GM18858 (cell line): ENCODE measurements at regions not wholly inside any gene's neighbourhood (a gene's known extent, or its start where the extent isn't known, plus 50 kb on each side); places are given as distances from the start of the nearest gene placed in this dataset.

Source experiments
- ATAC-seq: cut with Tn5 transposase; IDR thresholded peaks from one replicate; pipeline ENCODE4 v1.9.1; 2021; ENCODE audit not compliant: unreplicated experiment

GRCh38 chr9:108681851-108682590 is 173.8 kb downstream of the ACTL7B start:
- no peak for ATAC-seq

GRCh38 chr9:108680946-108681345 is 174.8 kb downstream of the ACTL7B start:
- ATAC-seq, result no peak

- no peak for ATAC-seq
Observed at GRCh38 chr9:108677776-108678175, 178.0 kb downstream of the ACTL7B start.

GRCh38 chr9:108676355-108676754 is 179.4 kb downstream of the ACTL7B start:
- ATAC-seq, result no peak

GRCh38 chr9:108675708-108676107 is 180.1 kb downstream of the ACTL7B start:
- no peak for ATAC-seq

- no peak for ATAC-seq
Observed at GRCh38 chr9:108674766-108675530, 180.8 kb downstream of the ACTL7B start.

GRCh38 chr9:108673386-108673785 is 182.4 kb downstream of the ACTL7B start:
- no peak for ATAC-seq

GRCh38 chr9:108672475-108673190 is 183.2 kb downstream of the ACTL7B start:
- no peak for ATAC-seq

- ATAC-seq, result no peak
Observed at GRCh38 chr9:108671794-108672193, 184.0 kb downstream of the ACTL7B start.

GRCh38 chr9:108671176-108671575 is 184.6 kb downstream of the ACTL7B start:
- ATAC-seq, result no peak

GRCh38 chr9:108668938-108669335 is 186.8 kb downstream of the ACTL7B start:
- no peak for ATAC-seq

GRCh38 chr9:108668191-108668937 is 187.4 kb downstream of the ACTL7B start:
- no peak for ATAC-seq

- no peak for ATAC-seq
Observed at GRCh38 chr9:108666240-108666784, 189.5 kb downstream of the ACTL7B start.

- ATAC-seq, result no peak
Observed at GRCh38 chr9:108665521-108666239, 190.1 kb downstream of the ACTL7B start.

- ATAC-seq, result no peak
Observed at GRCh38 chr9:108664309-108665255, 191.2 kb downstream of the ACTL7B start.

GRCh38 chr9:108663422-108663821 is 192.4 kb downstream of the ACTL7B start:
- no peak for ATAC-seq

GRCh38 chr9:108662956-108663355 is 192.8 kb downstream of the ACTL7B start:
- no peak for ATAC-seq

GRCh38 chr9:108662091-108662875 is 193.5 kb downstream of the ACTL7B start:
- no peak for ATAC-seq
